PC-3 (cell line): ENCODE measurements at regions not wholly inside any gene's neighbourhood (a gene's known extent, or its start where the extent isn't known, plus 50 kb on each side); places are given as distances from the start of the nearest gene placed in this dataset.

ENCODE experiments used
- ATAC-seq: fragments of 200-7000 bp; cut with Tn5 transposase; 2 replicates; pipeline ENCODE4 v1.9.1; 2020; ENCODE audit warnings: mild to moderate bottlenecking, moderate library complexity
- BruUV-seq: library from RNA; stranded (reverse); fragments of 400-500 nt; replicated peaks from 2 replicates; lab custom pipeline; 2021; lab: Mats Ljungman, UMichigan
- CTCF ChIA-PET: fragments of 300-600 bp; sonication (Branson Sonifier 250); formaldehyde crosslinking; loops from one replicate; lab custom pipeline; 2022; ENCODE audit warnings: antibody characterized with exemption; lab: Charles Lee
- POLR2A ChIA-PET: fragments of 300-600 bp; sonication (Branson Sonifier 250); formaldehyde crosslinking; loops from one replicate; lab custom pipeline; 2022; ENCODE audit warnings: antibody characterized with exemption; ENCODE audit not compliant: unreplicated experiment; lab: Charles Lee
- DNase-seq: peaks from one replicate; pipeline ENCODE4 v3.0.0-alpha.2; 2015
- H2AFZ ChIP-seq: fragments of 300-600 bp; sonication (generic); 2 replicates; pipeline ENCODE4 v1.6.0; 2016; ENCODE audit warnings: antibody characterized with exemption, low read length
- H3F3A ChIP-seq: fragments of 300-600 bp; sonication (generic); one replicate; pipeline ENCODE4 v1.6.0; 2017; ENCODE audit warnings: antibody characterized with exemption, low read length, control low read depth, mild to moderate bottlenecking; ENCODE audit not compliant: unreplicated experiment
- H3K27ac ChIP-seq: fragments of 300-600 bp; sonication (generic); 2 replicates; pipeline ENCODE4 v1.5.1; 2016; ENCODE audit warnings: mild to moderate bottlenecking, low read length
- H3K27me3 ChIP-seq: fragments of 300-600 bp; sonication (generic); 2 replicates; pipeline ENCODE4 v1.6.1; 2016; ENCODE audit warnings: low read length, mixed read lengths
- H3K36me3 ChIP-seq: fragments of 300-600 bp; sonication (generic); 2 replicates; pipeline ENCODE4 v1.6.1; 2016; ENCODE audit warnings: low read depth, mixed run types, low read length, mixed read lengths
- H3K4me1 ChIP-seq: fragments of 300-600 bp; sonication (generic); 2 replicates; pipeline ENCODE4 v1.5.1; 2016; ENCODE audit warnings: low read length; ENCODE audit not compliant: insufficient read depth
- H3K4me2 ChIP-seq: fragments of 300-600 bp; sonication (generic); 2 replicates; pipeline ENCODE4 v1.6.0; 2016; ENCODE audit warnings: low read length
- H3K4me3 ChIP-seq: fragments of 300-600 bp; sonication (generic); 2 replicates; pipeline ENCODE4 v1.5.1; 2016; ENCODE audit warnings: mild to moderate bottlenecking, low read length, mixed read lengths
- H3K79me2 ChIP-seq: fragments of 300-600 bp; sonication (generic); 2 replicates; pipeline ENCODE4 v1.6.1; 2017; ENCODE audit warnings: low read length, mixed read lengths
- H3K9ac ChIP-seq: fragments of 300-600 bp; sonication (generic); 2 replicates; pipeline ENCODE4 v1.6.0; 2016; ENCODE audit warnings: mild to moderate bottlenecking, low read length
- H3K9me2 ChIP-seq: fragments of 300-600 bp; sonication (generic); replicated peaks from 2 replicates; pipeline ENCODE4 v1.6.1; 2016; ENCODE audit warnings: mixed run types, low read length, mixed read lengths
- H3K9me3 ChIP-seq: fragments of 300-600 bp; sonication (generic); 2 replicates; pipeline ENCODE4 v1.6.1; 2016; ENCODE audit warnings: low read length, mixed read lengths
- H4K20me1 ChIP-seq: fragments of 300-600 bp; sonication (generic); 2 replicates; pipeline ENCODE4 v1.6.1; 2016; ENCODE audit warnings: low read length, mixed read lengths
- CTCF ChIP-seq: fragments of 300-600 bp; sonication (generic); conservative IDR thresholded peaks from 2 replicates; pipeline ENCODE4 v1.5.1; 2017; ENCODE audit warnings: antibody characterized with exemption, low read depth, mild to moderate bottlenecking, low read length
- EZH2 ChIP-seq: fragments of 300-600 bp; sonication (generic); IDR thresholded peaks from one replicate; pipeline ENCODE4 v1.6.1; 2017; ENCODE audit warnings: antibody characterized with exemption, mild to moderate bottlenecking, low read length; ENCODE audit not compliant: unreplicated experiment
- EZH2phosphoT487 ChIP-seq: fragments of 300-600 bp; sonication (generic); IDR thresholded peaks from 2 replicates; pipeline ENCODE4 v1.6.1; 2018; ENCODE audit warnings: mild to moderate bottlenecking, antibody characterized with exemption, low read length, borderline replicate concordance
- intact Hi-C: fragments of 100-400 bp; cut with micrococcal nuclease; formaldehyde crosslinking; loops from 2 replicates; pipeline ENCODE4 v1.9.0; 2023

GRCh38 chr5:130720355-130720754 lies 444.7 kb downstream of the HINT1 start:
- Histone ChIP-seq H3K9me2 (no peaks in the 10 kb centered on the region), H3K9ac (peak overlapping the region; percentile 23; the same call in 1 of the 2 replicates), H3F3A (no peaks in the 10 kb centered on the region), H3K27ac (peak overlapping the region; percentile 11), H3K4me3 (no peak overlapping the region), H3K27me3 (no peaks in the 10 kb centered on the region), H3K36me3 (no peaks in the 10 kb centered on the region), H3K4me1 (0 out of 2 replicates have a peak, but pooled peaks cover 9% of the 10 kb centered on the region), H2AFZ (no peak overlapping the region), H3K9me3 (no peaks in the 10 kb centered on the region), H4K20me1 (no peaks in the 10 kb centered on the region), H3K79me2 (no peaks in the 10 kb centered on the region), H3K4me2 (no peak overlapping the region)
- no TSS peak for BruUV-seq
- ChIA-PET POLR2A (no interaction called here), CTCF (no interaction called here)
- TF ChIP-seq EZH2 (no peak), EZH2phosphoT487 (no peak), CTCF (peak; percentile 81)
- intact Hi-C loops: loop anchor here (1.0 to 5.0 kb wide), 8 partner anchors 170 to 818 kb away; partner anchors contain the start of gene CHSY3
- ATAC-seq (peak; percentile 95), DNase-seq (peak; percentile 85)

DNA sequence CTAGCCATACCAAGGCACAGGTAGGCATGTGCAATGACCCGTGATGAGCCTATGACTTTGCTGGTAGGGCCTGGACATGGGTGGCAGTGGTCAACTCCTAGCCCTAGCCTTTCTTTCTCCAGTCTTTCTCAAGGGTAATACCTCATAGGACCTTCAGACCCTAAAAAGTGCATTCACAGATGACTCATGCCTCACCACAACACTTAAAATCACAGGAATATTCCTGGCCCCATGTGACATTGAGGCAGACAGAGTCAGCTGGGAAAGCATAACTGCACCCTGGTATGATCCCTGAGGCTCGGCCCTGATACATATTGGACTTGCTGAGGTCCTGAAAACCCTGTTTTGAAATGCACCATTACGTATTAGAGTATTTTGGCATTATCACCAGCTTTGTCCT lies 449.5 kb downstream of the HINT1 start:
- ChIA-PET POLR2A (no interaction called here), CTCF (no interaction called here)
- Histone ChIP-seq H3K79me2 (no peaks in the 10 kb centered on the region), H3K27me3 (no peaks in the 10 kb centered on the region), H3K36me3 (no peaks in the 10 kb centered on the region), H2AFZ (no peak overlapping the region), H3K9ac (no peak overlapping the region), H4K20me1 (no peaks in the 10 kb centered on the region), H3K9me3 (no peaks in the 10 kb centered on the region), H3K4me1 (peaks cover 27% of the 10 kb centered on the region), H3K27ac (0 out of 2 replicates have a peak overlapping the region, but pooled peaks have one; percentile 14), H3K4me3 (no peak overlapping the region), H3K4me2 (no peak overlapping the region), H3K9me2 (no peaks in the 10 kb centered on the region), H3F3A (peaks cover 6% of the 10 kb centered on the region)
- no peak for TF ChIP-seq EZH2
- no peak for TF ChIP-seq EZH2phosphoT487
- no peak for TF ChIP-seq CTCF
- intact Hi-C loops: no loop called here
- DNase-seq (peak; percentile 26), ATAC-seq (no peak)
- no TSS peak for BruUV-seq

DNA sequence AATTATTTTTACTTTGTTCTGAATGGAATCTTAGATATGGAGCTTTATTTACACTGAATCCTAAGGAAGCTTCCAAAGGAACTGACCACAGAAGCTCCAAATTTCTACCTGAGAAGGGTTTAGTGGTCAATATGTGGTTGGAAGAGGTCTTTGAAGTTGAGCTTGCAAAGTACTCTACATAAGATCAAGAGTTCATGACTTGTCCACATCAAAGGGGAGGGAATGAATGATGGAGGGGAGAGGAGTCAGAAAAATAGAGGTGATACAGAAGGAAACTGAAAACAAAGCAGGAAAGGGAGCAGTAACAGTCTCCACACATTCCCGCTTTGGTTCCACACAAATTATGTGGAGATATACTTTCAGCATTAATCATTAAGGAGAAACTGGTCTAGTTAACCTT lies 450.9 kb downstream of the HINT1 start:
- H3K27ac ChIP-seq: peak overlapping the region; percentile 14
- H3K36me3 ChIP-seq: no peaks in the 10 kb centered on the region
- H3K4me1 ChIP-seq: peaks cover 40% of the 10 kb centered on the region
- no peak for TF ChIP-seq EZH2phosphoT487
- no peak for TF ChIP-seq CTCF
- TF ChIP-seq EZH2: no peak
- no peaks in the 10 kb centered on the region for H3K9me2 ChIP-seq
- ChIA-PET POLR2A (interaction anchor here (0.7 kb wide), 1 partner anchor 451 kb away, joined by 5 read pairs; no protein-coding TSS in a partner anchor), CTCF (interaction anchor here (0.7 kb wide), 1 partner anchor 11 kb away, joined by 4 read pairs; no protein-coding TSS in a partner anchor)
- no peak overlapping the region for H3K4me3 ChIP-seq
- intact Hi-C loops: loop anchor here (5.0 kb wide), 1 partner anchor 62 kb away; no protein-coding TSS in a partner anchor
- H3K27me3 ChIP-seq: no peaks in the 10 kb centered on the region
- H3F3A ChIP-seq: peaks cover 6% of the 10 kb centered on the region
- no peak overlapping the region for H3K9ac ChIP-seq
- BruUV-seq: no TSS peak
- no peaks in the 10 kb centered on the region for H4K20me1 ChIP-seq
- H3K79me2 ChIP-seq: no peaks in the 10 kb centered on the region
- H3K9me3 ChIP-seq: no peaks in the 10 kb centered on the region
- H2AFZ ChIP-seq: no peak overlapping the region
- ATAC-seq (no peak), DNase-seq (no peak)
- no peak overlapping the region for H3K4me2 ChIP-seq
